Vagina (tissue), 2 donors: ENCODE measurements at regions not wholly inside any gene's neighbourhood (a gene's known extent, or its start where the extent isn't known, plus 50 kb on each side); places are given as distances from the start of the nearest gene placed in this dataset.

ENCODE experiments used
- DNase-seq, 2 donors: peaks; one replicate each; pipeline ENCODE4 v3.0.0-alpha.2; 2017; ENCODE audit errors: extremely low spot score in 2 of 2
- H3K27ac ChIP-seq: fragments of 200-600 bp; sonication (generic); one replicate; pipeline ENCODE4 v1.5.1; 2019
- H3K27me3 ChIP-seq: fragments of 200-600 bp; sonication (generic); one replicate; pipeline ENCODE4 v1.5.1; 2019
- H3K36me3 ChIP-seq, 2 donors: fragments of 200-600 bp; sonication (generic); one replicate each; pipeline ENCODE4 v1.5.1; 2017 to 2019
- H3K4me1 ChIP-seq: fragments of 200-600 bp; sonication (generic); one replicate; pipeline ENCODE4 v1.5.1; 2019
- H3K4me3 ChIP-seq, 2 donors: fragments of 200-600 bp; sonication (generic); 1 replicate in 1 of 2; 2 replicates in 1 of 2; pipeline ENCODE4 v1.5.1; 2016 to 2019
- H3K9me3 ChIP-seq: fragments of 200-600 bp; sonication (generic); one replicate; pipeline ENCODE4 v1.5.1; 2019
- CTCF ChIP-seq, 3 experiments: fragments of 450-650 bp in 2 of 3; fragments of 200-600 bp in 1 of 3; sonication (generic) in 1 of 3; IDR thresholded peaks; one replicate each; pipeline ENCODE4 v1.5.1; 2017 to 2019; ENCODE audit warnings: antibody characterized with exemption in 3 of 3, mild to moderate bottlenecking in 2 of 3, moderate library complexity in 2 of 3
- POLR2A ChIP-seq, 2 donors: fragments of 450-650 bp; IDR thresholded peaks; one replicate each; pipeline ENCODE4 v1.6.1; 2017; ENCODE audit warnings: antibody characterized with exemption in 2 of 2, mild to moderate bottlenecking in 2 of 2, moderate library complexity in 2 of 2
- POLR2AphosphoS5 ChIP-seq, 2 donors: sonication (generic); formaldehyde crosslinking; IDR thresholded peaks; one replicate each; pipeline ENCODE4 v1.9.0; 2017; ENCODE audit warnings: antibody characterized with exemption in 2 of 2, mild to moderate bottlenecking in 2 of 2, low read depth in 1 of 2; ENCODE audit not compliant: insufficient read depth in 1 of 2
- intact Hi-C: fragments of 100-400 bp; cut with DNase I; formaldehyde crosslinking; loops from one replicate; pipeline ENCODE4 v1.15.1; 2023

- intact Hi-C loops = no loop called here
- DNase-seq = no peak
- H3K9me3 ChIP-seq = no peaks in the 10 kb centered on the region
- no peak overlapping the region for H3K27ac ChIP-seq
- H3K4me1 ChIP-seq = no peaks in the 10 kb centered on the region
- TF ChIP-seq CTCF (IDR thresholded peaks at IDR 0.05) = no peak
- no peak for TF ChIP-seq POLR2A (IDR thresholded peaks at IDR 0.05)
- TF ChIP-seq POLR2AphosphoS5 (IDR thresholded peaks at IDR 0.05; ENCODE audit: insufficient read depth in 1 of 2, low read depth in 1 of 2) = no peak
- H3K27me3 ChIP-seq = no peaks in the 10 kb centered on the region
- no peak overlapping the region for H3K4me3 ChIP-seq
- no peaks in the 10 kb centered on the region for H3K36me3 ChIP-seq
These were observed 291.1 kb upstream of the C11orf87 start for GRCh38 chr11:109130910-109131309.

GRCh38 chr11:109132539-109132938 lies 289.5 kb upstream of the C11orf87 start:
- intact Hi-C loops = no loop called here
- Histone ChIP-seq H3K27ac (no peak overlapping the region), H3K4me3 (no peak overlapping the region), H3K36me3 (no peaks in the 10 kb centered on the region), H3K9me3 (no peaks in the 10 kb centered on the region), H3K27me3 (no peaks in the 10 kb centered on the region), H3K4me1 (no peaks in the 10 kb centered on the region)
- no peak for DNase-seq
- TF ChIP-seq POLR2AphosphoS5 (IDR thresholded peaks at IDR 0.05; ENCODE audit: insufficient read depth in 1 of 2, low read depth in 1 of 2) (no peak), POLR2A (IDR thresholded peaks at IDR 0.05) (no peak), CTCF (IDR thresholded peaks at IDR 0.05) (no peak)

GRCh38 chr11:109133159-109133558 lies 288.8 kb upstream of the C11orf87 start:
- DNase-seq = no peak
- Histone ChIP-seq H3K27me3 (no peaks in the 10 kb centered on the region), H3K4me3 (no peak overlapping the region), H3K4me1 (no peaks in the 10 kb centered on the region), H3K27ac (no peak overlapping the region), H3K36me3 (no peaks in the 10 kb centered on the region), H3K9me3 (no peaks in the 10 kb centered on the region)
- no peak for TF ChIP-seq POLR2A (IDR thresholded peaks at IDR 0.05)
- TF ChIP-seq CTCF (IDR thresholded peaks at IDR 0.05) = no peak
- TF ChIP-seq POLR2AphosphoS5 (IDR thresholded peaks at IDR 0.05; ENCODE audit: insufficient read depth in 1 of 2, low read depth in 1 of 2) = no peak
- intact Hi-C loops = no loop called here

GRCh38 chr11:109135627-109136026 lies 286.4 kb upstream of the C11orf87 start:
- no peaks in the 10 kb centered on the region for H3K27me3 ChIP-seq
- H3K4me1 ChIP-seq = no peaks in the 10 kb centered on the region
- no peak for DNase-seq
- intact Hi-C loops = no loop called here
- no peak overlapping the region for H3K27ac ChIP-seq
- no peaks in the 10 kb centered on the region for H3K9me3 ChIP-seq
- H3K36me3 ChIP-seq = no peaks in the 10 kb centered on the region
- H3K4me3 ChIP-seq = no peak overlapping the region
- TF ChIP-seq POLR2A (IDR thresholded peaks at IDR 0.05) (no peak), POLR2AphosphoS5 (IDR thresholded peaks at IDR 0.05; ENCODE audit: insufficient read depth in 1 of 2, low read depth in 1 of 2) (no peak), CTCF (IDR thresholded peaks at IDR 0.05) (no peak)

GRCh38 chr11:109138196-109138595 lies 283.8 kb upstream of the C11orf87 start:
- no peaks in the 10 kb centered on the region for H3K4me1 ChIP-seq
- H3K4me3 ChIP-seq = no peak overlapping the region
- H3K36me3 ChIP-seq = no peaks in the 10 kb centered on the region
- no peak overlapping the region for H3K27ac ChIP-seq
- no peaks in the 10 kb centered on the region for H3K9me3 ChIP-seq
- H3K27me3 ChIP-seq = no peaks in the 10 kb centered on the region
- intact Hi-C loops = no loop called here
- DNase-seq = no peak
- TF ChIP-seq POLR2AphosphoS5 (IDR thresholded peaks at IDR 0.05; ENCODE audit: insufficient read depth in 1 of 2, low read depth in 1 of 2) = no peak
- no peak for TF ChIP-seq CTCF (IDR thresholded peaks at IDR 0.05)
- no peak for TF ChIP-seq POLR2A (IDR thresholded peaks at IDR 0.05)
